ENCODE measurements at regions not wholly inside any gene's neighbourhood (a gene's known extent, or its start where the extent isn't known, plus 50 kb on each side); places are given as distances from the start of the nearest gene placed in this dataset.

- Histone ChIP-seq H3K4me3 (ENCODE audit: low read length) (no peak overlapping the region), H3K27me3 (ENCODE audit: insufficient read depth, low read length) (no peaks in the 10 kb centered on the region), H3K4me1 (ENCODE audit: insufficient read depth, low read length) (no peaks in the 10 kb centered on the region), H2AFZ (ENCODE audit: low read depth, low read length) (no peak overlapping the region), H3K9me3 (ENCODE audit: low read length) (no peaks in the 10 kb centered on the region), H3K36me3 (ENCODE audit: insufficient read depth, low read length) (no peaks in the 10 kb centered on the region)
Measured at GRCh38 chr2:129751409-129751808, 228.1 kb upstream of the RAB6C start.

- Histone ChIP-seq H3K4me3 (ENCODE audit: low read length) (no peak overlapping the region), H3K4me1 (ENCODE audit: insufficient read depth, low read length) (no peaks in the 10 kb centered on the region), H3K36me3 (ENCODE audit: insufficient read depth, low read length) (no peaks in the 10 kb centered on the region), H3K27me3 (ENCODE audit: insufficient read depth, low read length) (no peaks in the 10 kb centered on the region), H3K9me3 (ENCODE audit: low read length) (no peaks in the 10 kb centered on the region), H2AFZ (ENCODE audit: low read depth, low read length) (no peak overlapping the region)
Measured at GRCh38 chr2:129752176-129752575, 227.3 kb upstream of the RAB6C start.

GRCh38 chr2:129752686-129753085, 226.8 kb upstream of the RAB6C start:
- Histone ChIP-seq H3K27me3 (ENCODE audit: insufficient read depth, low read length) (no peaks in the 10 kb centered on the region), H3K9me3 (ENCODE audit: low read length) (no peaks in the 10 kb centered on the region), H3K36me3 (ENCODE audit: insufficient read depth, low read length) (no peaks in the 10 kb centered on the region), H3K4me3 (ENCODE audit: low read length) (no peak overlapping the region), H2AFZ (ENCODE audit: low read depth, low read length) (no peak overlapping the region), H3K4me1 (ENCODE audit: insufficient read depth, low read length) (no peaks in the 10 kb centered on the region)

GRCh38 chr2:129753261-129753660, 226.2 kb upstream of the RAB6C start:
- no peak overlapping the region for H3K4me3 ChIP-seq (ENCODE audit: low read length)

GRCh38 chr2:129754421-129754820, 225.0 kb upstream of the RAB6C start:
- Histone ChIP-seq H3K4me3 (ENCODE audit: low read length) (no peak overlapping the region), H3K36me3 (ENCODE audit: insufficient read depth, low read length) (no peaks in the 10 kb centered on the region), H3K27me3 (ENCODE audit: insufficient read depth, low read length) (no peaks in the 10 kb centered on the region), H3K4me1 (ENCODE audit: insufficient read depth, low read length) (peaks cover 8% of the 10 kb centered on the region), H2AFZ (ENCODE audit: low read depth, low read length) (no peak overlapping the region), H3K9me3 (ENCODE audit: low read length) (no peaks in the 10 kb centered on the region)

More at GRCh38 chr2:129753261-129753660, 226.2 kb upstream of the RAB6C start:
- no peaks in the 10 kb centered on the region for H3K36me3 ChIP-seq (ENCODE audit: insufficient read depth, low read length)
- H2AFZ ChIP-seq (ENCODE audit: low read depth, low read length), result no peak overlapping the region
- H3K4me1 ChIP-seq (ENCODE audit: insufficient read depth, low read length), result peaks cover 5% of the 10 kb centered on the region
- H3K9me3 ChIP-seq (ENCODE audit: low read length), result no peaks in the 10 kb centered on the region
- H3K27me3 ChIP-seq (ENCODE audit: insufficient read depth, low read length), result no peaks in the 10 kb centered on the region

GRCh38 chr2:129754831-129755230, 224.6 kb upstream of the RAB6C start:
- H3K4me3 ChIP-seq (ENCODE audit: low read length), result no peak overlapping the region
- no peaks in the 10 kb centered on the region for H3K36me3 ChIP-seq (ENCODE audit: insufficient read depth, low read length)
- no peak overlapping the region for H2AFZ ChIP-seq (ENCODE audit: low read depth, low read length)
- H3K27me3 ChIP-seq (ENCODE audit: insufficient read depth, low read length), result no peaks in the 10 kb centered on the region
- H3K4me1 ChIP-seq (ENCODE audit: insufficient read depth, low read length), result peaks cover 8% of the 10 kb centered on the region
- no peaks in the 10 kb centered on the region for H3K9me3 ChIP-seq (ENCODE audit: low read length)

GRCh38 chr2:129755786-129756185, 223.7 kb upstream of the RAB6C start:
- Histone ChIP-seq H3K9me3 (ENCODE audit: low read length) (peaks cover 2% of the 10 kb centered on the region), H2AFZ (ENCODE audit: low read depth, low read length) (no peak overlapping the region), H3K4me3 (ENCODE audit: low read length) (no peak overlapping the region), H3K27me3 (ENCODE audit: insufficient read depth, low read length) (no peaks in the 10 kb centered on the region), H3K4me1 (ENCODE audit: insufficient read depth, low read length) (peaks cover 8% of the 10 kb centered on the region), H3K36me3 (ENCODE audit: insufficient read depth, low read length) (no peaks in the 10 kb centered on the region)

- H3K36me3 ChIP-seq (ENCODE audit: insufficient read depth, low read length), result no peaks in the 10 kb centered on the region
- H3K9me3 ChIP-seq (ENCODE audit: low read length), result peaks cover 2% of the 10 kb centered on the region
- no peaks in the 10 kb centered on the region for H3K27me3 ChIP-seq (ENCODE audit: insufficient read depth, low read length)
- no peak overlapping the region for H2AFZ ChIP-seq (ENCODE audit: low read depth, low read length)
- H3K4me1 ChIP-seq (ENCODE audit: insufficient read depth, low read length), result peaks cover 8% of the 10 kb centered on the region
- no peak overlapping the region for H3K4me3 ChIP-seq (ENCODE audit: low read length)
Measured at GRCh38 chr2:129756276-129756675, 223.2 kb upstream of the RAB6C start.

GRCh38 chr2:129757366-129757914, 222.0 kb upstream of the RAB6C start:
- Histone ChIP-seq H3K4me1 (ENCODE audit: insufficient read depth, low read length) (peaks cover 8% of the 10 kb centered on the region), H3K36me3 (ENCODE audit: insufficient read depth, low read length) (no peaks in the 10 kb centered on the region), H3K27me3 (ENCODE audit: insufficient read depth, low read length) (no peaks in the 10 kb centered on the region), H3K4me3 (ENCODE audit: low read length) (no peak overlapping the region), H2AFZ (ENCODE audit: low read depth, low read length) (no peak overlapping the region), H3K9me3 (ENCODE audit: low read length) (peaks cover 2% of the 10 kb centered on the region)

- Histone ChIP-seq H2AFZ (ENCODE audit: low read depth, low read length) (peak overlapping the region; percentile 8), H3K4me1 (ENCODE audit: insufficient read depth, low read length) (peaks cover 8% of the 10 kb centered on the region), H3K27me3 (ENCODE audit: insufficient read depth, low read length) (no peaks in the 10 kb centered on the region), H3K4me3 (ENCODE audit: low read length) (no peak overlapping the region), H3K36me3 (ENCODE audit: insufficient read depth, low read length) (no peaks in the 10 kb centered on the region), H3K9me3 (ENCODE audit: low read length) (peaks cover 2% of the 10 kb centered on the region)
Measured at GRCh38 chr2:129757915-129758783, 221.3 kb upstream of the RAB6C start.

- no peaks in the 10 kb centered on the region for H3K27me3 ChIP-seq (ENCODE audit: insufficient read depth, low read length)
- H3K4me1 ChIP-seq (ENCODE audit: insufficient read depth, low read length), result peaks cover 8% of the 10 kb centered on the region
- H3K36me3 ChIP-seq (ENCODE audit: insufficient read depth, low read length), result no peaks in the 10 kb centered on the region
- H3K4me3 ChIP-seq (ENCODE audit: low read length), result no peak overlapping the region
- H3K9me3 ChIP-seq (ENCODE audit: low read length), result peaks cover 2% of the 10 kb centered on the region
- H2AFZ ChIP-seq (ENCODE audit: low read depth, low read length), result peak overlapping the region; percentile 8
Measured at GRCh38 chr2:129758784-129759471, 220.5 kb upstream of the RAB6C start.

- H3K4me1 ChIP-seq (ENCODE audit: insufficient read depth, low read length), result peaks cover 8% of the 10 kb centered on the region
- H2AFZ ChIP-seq (ENCODE audit: low read depth, low read length), result no peak overlapping the region
- no peak overlapping the region for H3K4me3 ChIP-seq (ENCODE audit: low read length)
Measured at GRCh38 chr2:129759472-129760010, 219.9 kb upstream of the RAB6C start.

GRCh38 chr2:129760669-129761068, 218.8 kb upstream of the RAB6C start:
- H3K4me3 ChIP-seq (ENCODE audit: low read length), result no peak overlapping the region
- peaks cover 2% of the 10 kb centered on the region for H3K9me3 ChIP-seq (ENCODE audit: low read length)
- no peaks in the 10 kb centered on the region for H3K27me3 ChIP-seq (ENCODE audit: insufficient read depth, low read length)
- peaks cover 8% of the 10 kb centered on the region for H3K4me1 ChIP-seq (ENCODE audit: insufficient read depth, low read length)
- H3K36me3 ChIP-seq (ENCODE audit: insufficient read depth, low read length), result no peaks in the 10 kb centered on the region
- no peak overlapping the region for H2AFZ ChIP-seq (ENCODE audit: low read depth, low read length)

More at GRCh38 chr2:129759472-129760010, 219.9 kb upstream of the RAB6C start:
- no peaks in the 10 kb centered on the region for H3K27me3 ChIP-seq (ENCODE audit: insufficient read depth, low read length)
- H3K9me3 ChIP-seq (ENCODE audit: low read length), result peaks cover 2% of the 10 kb centered on the region
- no peaks in the 10 kb centered on the region for H3K36me3 ChIP-seq (ENCODE audit: insufficient read depth, low read length)
